Peyer's patch (tissue), 4 donors: ENCODE measurements at regions not wholly inside any gene's neighbourhood (a gene's known extent, or its start where the extent isn't known, plus 50 kb on each side); places are given as distances from the start of the nearest gene placed in this dataset.
"Not testable (repeated sequence)": the region's sequence is repeated elsewhere in the genome, so short reads cannot be mapped to it uniquely, and the experiment has no call there.

Experiments
- DNase-seq, 3 donors: peaks; one replicate each; pipeline ENCODE4 v3.0.0-alpha.2; 2017 to 2019
- H3K27ac ChIP-seq, 4 donors: fragments of 200-600 bp; sonication (generic); one replicate each; pipeline ENCODE4 v1.5.1; 2016 to 2019
- H3K27me3 ChIP-seq, 2 donors: fragments of 200-600 bp; sonication (generic); one replicate each; pipeline ENCODE4 v1.5.1; 2019
- H3K36me3 ChIP-seq, 3 donors: fragments of 200-600 bp; sonication (generic); one replicate each; pipeline ENCODE4 v1.5.1; 2016 to 2019
- H3K4me1 ChIP-seq, 4 donors: fragments of 200-600 bp; sonication (generic); one replicate each; pipeline ENCODE4 v1.5.1; 2016 to 2019
- H3K4me3 ChIP-seq, 4 donors: fragments of 200-600 bp; sonication (generic); 1 replicate in 3 of 4; 2 replicates in 1 of 4; pipeline ENCODE4 v1.5.1; 2016 to 2019; ENCODE audit warnings: mild to moderate bottlenecking in 1 of 4
- H3K9me3 ChIP-seq, 4 donors: fragments of 200-600 bp; sonication (generic); one replicate each; pipeline ENCODE4 v1.5.1; 2016 to 2019; ENCODE audit warnings: mild to moderate bottlenecking in 1 of 4
- CTCF ChIP-seq, 6 experiments: fragments of 450-650 bp in 4 of 6; fragments of 200-600 bp in 2 of 6; sonication (generic) in 1 of 6; IDR thresholded peaks; one replicate each; pipeline ENCODE4 v1.5.1; 2017 to 2019; ENCODE audit warnings: antibody characterized with exemption in 6 of 6, mild to moderate bottlenecking in 3 of 6, moderate library complexity in 1 of 6
- POLR2A ChIP-seq, 2 donors: fragments of 450-650 bp; IDR thresholded peaks; one replicate each; pipeline ENCODE4 v1.5.1; 2017; ENCODE audit warnings: antibody characterized with exemption in 2 of 2, mild to moderate bottlenecking in 2 of 2, moderate library complexity in 2 of 2

- Histone ChIP-seq H3K27ac (no peak overlapping the region), H3K27me3 (no peaks in the 10 kb centered on the region), H3K4me3 (no peak overlapping the region), H3K9me3 (no peaks in the 10 kb centered on the region), H3K4me1 (no peaks in the 10 kb centered on the region), H3K36me3 (no peaks in the 10 kb centered on the region)
- TF ChIP-seq POLR2A (IDR thresholded peaks at IDR 0.05) (no peak), CTCF (IDR thresholded peaks at IDR 0.05) (no peak)
- DNase-seq = no peak
These were observed 197.1 kb upstream of the GIMD1 start for GRCh38 chr4:106565727-106566126.

- H3K36me3 ChIP-seq, H3K4me3 ChIP-seq, H3K27ac ChIP-seq, H3K27me3 ChIP-seq, DNase-seq, H3K9me3 ChIP-seq, H3K4me1 ChIP-seq: not testable (repeated sequence)
These were observed 195.1 kb upstream of the GIMD1 start for GRCh38 chr4:106563637-106564036.

- H3K4me1 ChIP-seq = no peaks in the 10 kb centered on the region
- no peaks in the 10 kb centered on the region for H3K27me3 ChIP-seq
These were observed 183.1 kb upstream of the GIMD1 start for GRCh38 chr4:106551724-106552123.

GRCh38 chr4:106548446-106549044 is 180.0 kb upstream of the GIMD1 start:
- no peak overlapping the region for H3K27ac ChIP-seq
- no peaks in the 10 kb centered on the region for H3K27me3 ChIP-seq
- H3K36me3 ChIP-seq = no peaks in the 10 kb centered on the region
- no peak overlapping the region for H3K4me3 ChIP-seq
- TF ChIP-seq POLR2A (IDR thresholded peaks at IDR 0.05) = no peak
- no peak for TF ChIP-seq CTCF (IDR thresholded peaks at IDR 0.05)
- no peaks in the 10 kb centered on the region for H3K4me1 ChIP-seq
- no peaks in the 10 kb centered on the region for H3K9me3 ChIP-seq
- no peak for DNase-seq

More at GRCh38 chr4:106551724-106552123, 183.1 kb upstream of the GIMD1 start:
- DNase-seq = no peak
- H3K36me3 ChIP-seq = no peaks in the 10 kb centered on the region
- H3K27ac ChIP-seq = no peak overlapping the region
- no peak overlapping the region for H3K4me3 ChIP-seq
- no peak for TF ChIP-seq POLR2A (IDR thresholded peaks at IDR 0.05)
- TF ChIP-seq CTCF (IDR thresholded peaks at IDR 0.05) = no peak
- no peaks in the 10 kb centered on the region for H3K9me3 ChIP-seq

- Histone ChIP-seq H3K36me3 (no peaks in the 10 kb centered on the region), H3K4me3 (no peak overlapping the region), H3K9me3 (no peaks in the 10 kb centered on the region), H3K27me3 (no peaks in the 10 kb centered on the region), H3K27ac (no peak overlapping the region), H3K4me1 (no peaks in the 10 kb centered on the region)
- no peak for DNase-seq
- no peak for TF ChIP-seq POLR2A (IDR thresholded peaks at IDR 0.05)
- no peak for TF ChIP-seq CTCF (IDR thresholded peaks at IDR 0.05)
These were observed 177.8 kb upstream of the GIMD1 start for GRCh38 chr4:106546370-106546769.

GRCh38 chr4:106542609-106543008 is 174.0 kb upstream of the GIMD1 start:
- not testable (repeated sequence) for H3K36me3 ChIP-seq, H3K27me3 ChIP-seq, H3K4me3 ChIP-seq, H3K9me3 ChIP-seq, H3K27ac ChIP-seq, H3K4me1 ChIP-seq, DNase-seq

GRCh38 chr4:106541253-106541652 is 172.7 kb upstream of the GIMD1 start:
- Histone ChIP-seq H3K9me3 (peaks cover 0 to 4% (median 0%) of the 10 kb centered on the region in 4 donors), H3K36me3 (no peaks in the 10 kb centered on the region), H3K27ac (no peak overlapping the region), H3K27me3 (no peaks in the 10 kb centered on the region), H3K4me3 (no peak overlapping the region), H3K4me1 (no peaks in the 10 kb centered on the region)
- no peak for DNase-seq
- TF ChIP-seq CTCF (IDR thresholded peaks at IDR 0.05) (no peak), POLR2A (IDR thresholded peaks at IDR 0.05) (no peak)
